ENCODE measurements at regions not wholly inside any gene's neighbourhood (a gene's known extent, or its start where the extent isn't known, plus 50 kb on each side); places are given as distances from the start of the nearest gene placed in this dataset.

DNA sequence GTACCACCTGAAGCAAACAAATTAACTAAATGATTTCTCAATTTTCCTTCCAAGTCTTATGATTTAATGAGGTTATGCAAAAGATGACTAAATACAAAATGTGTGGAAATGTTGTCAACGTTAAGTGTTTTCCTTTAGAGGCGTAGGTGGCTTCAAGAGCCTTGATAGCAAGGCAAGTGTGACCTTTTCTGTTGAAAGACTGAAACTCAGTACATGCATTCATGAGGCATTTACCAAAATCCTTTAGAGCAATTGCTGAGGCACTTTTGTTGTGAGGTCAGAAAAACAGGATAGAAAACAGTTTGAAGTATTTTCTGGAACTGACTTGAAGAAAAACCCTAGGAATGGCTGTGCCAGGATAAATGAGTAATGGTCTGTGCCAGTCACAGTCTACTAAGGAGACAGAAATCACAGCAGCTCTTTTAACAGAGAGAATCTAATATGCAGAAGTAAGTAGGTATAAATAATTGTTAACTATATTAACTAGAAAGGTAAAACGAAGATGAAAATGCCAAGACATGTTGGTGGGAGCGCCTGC, 326.5 kb upstream of the CDH20 start:
- TF ChIP-seq, protein P1, sequence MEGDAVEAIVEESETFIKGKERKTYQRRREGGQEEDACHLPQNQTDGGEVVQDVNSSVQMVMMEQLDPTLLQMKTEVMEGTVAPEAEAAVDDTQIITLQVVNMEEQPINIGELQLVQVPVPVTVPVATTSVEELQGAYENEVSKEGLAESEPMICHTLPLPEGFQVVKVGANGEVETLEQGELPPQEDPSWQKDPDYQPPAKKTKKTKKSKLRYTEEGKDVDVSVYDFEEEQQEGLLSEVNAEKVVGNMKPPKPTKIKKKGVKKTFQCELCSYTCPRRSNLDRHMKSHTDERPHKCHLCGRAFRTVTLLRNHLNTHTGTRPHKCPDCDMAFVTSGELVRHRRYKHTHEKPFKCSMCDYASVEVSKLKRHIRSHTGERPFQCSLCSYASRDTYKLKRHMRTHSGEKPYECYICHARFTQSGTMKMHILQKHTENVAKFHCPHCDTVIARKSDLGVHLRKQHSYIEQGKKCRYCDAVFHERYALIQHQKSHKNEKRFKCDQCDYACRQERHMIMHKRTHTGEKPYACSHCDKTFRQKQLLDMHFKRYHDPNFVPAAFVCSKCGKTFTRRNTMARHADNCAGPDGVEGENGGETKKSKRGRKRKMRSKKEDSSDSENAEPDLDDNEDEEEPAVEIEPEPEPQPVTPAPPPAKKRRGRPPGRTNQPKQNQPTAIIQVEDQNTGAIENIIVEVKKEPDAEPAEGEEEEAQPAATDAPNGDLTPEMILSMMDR (IDR thresholded peaks at IDR 0.05): no peak
- no peak for TF ChIP-seq POLR2A (IDR thresholded peaks at IDR 0.05)
- Histone ChIP-seq H3K27ac (no peak overlapping the region), H3K4me3 (no peak overlapping the region), H3K36me3 (no peaks in the 10 kb centered on the region), H3K27me3 (no peaks in the 10 kb centered on the region), H3K9me3 (no peaks in the 10 kb centered on the region), H3K4me1 (no peaks in the 10 kb centered on the region)
- no peak for DNase-seq

DNA sequence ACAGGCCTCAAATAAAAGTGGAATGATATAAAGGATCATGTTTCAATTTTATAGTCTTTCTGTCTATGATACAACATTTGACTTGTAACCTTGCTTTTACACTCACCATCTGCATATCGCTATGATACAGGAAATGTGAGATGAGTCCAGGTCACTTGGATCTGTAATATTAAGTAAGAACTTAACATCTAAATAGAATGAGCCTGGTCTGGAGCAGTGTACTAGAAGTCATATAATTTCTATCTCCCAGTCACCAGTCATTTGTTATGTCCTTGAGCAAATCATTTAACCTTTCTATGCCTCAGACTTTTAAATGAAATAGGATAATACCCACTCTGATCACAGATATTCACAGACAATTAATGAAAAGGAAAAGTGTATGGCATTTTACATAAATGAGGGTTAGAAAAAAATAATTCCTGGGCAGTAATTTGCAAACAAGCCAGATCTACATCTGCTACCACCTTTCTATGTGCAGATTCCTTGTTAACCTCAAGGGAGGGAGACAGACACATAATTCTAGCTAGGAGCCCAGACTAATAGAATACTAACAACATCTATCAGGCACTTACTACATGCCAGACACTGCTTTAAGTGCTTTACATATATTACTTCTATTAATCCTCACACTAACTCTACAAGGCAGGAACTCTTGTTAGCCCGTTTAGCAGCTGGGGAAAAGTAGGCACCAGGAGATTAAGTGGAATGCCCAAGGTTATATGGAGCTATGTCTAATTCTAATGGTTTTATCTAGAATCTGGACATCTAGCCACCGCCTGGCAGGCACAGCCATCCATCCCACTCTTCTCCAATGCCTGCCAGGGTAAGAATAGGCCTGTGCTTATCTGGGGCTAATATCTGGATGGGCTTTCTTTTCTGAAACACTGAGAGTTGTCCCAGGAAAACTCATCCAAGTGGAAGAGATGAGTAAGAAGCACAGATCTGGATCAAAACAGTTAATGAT, 313.6 kb upstream of the CDH20 start:
- no peaks in the 10 kb centered on the region for H3K9me3 ChIP-seq
- DNase-seq: no peak
- TF ChIP-seq POLR2A (IDR thresholded peaks at IDR 0.05): no peak
- TF ChIP-seq, protein P1 (IDR thresholded peaks at IDR 0.05): no peak
- H3K27me3 ChIP-seq: no peaks in the 10 kb centered on the region
- no peaks in the 10 kb centered on the region for H3K4me1 ChIP-seq
- no peak overlapping the region for H3K27ac ChIP-seq
- no peak overlapping the region for H3K4me3 ChIP-seq
- H3K36me3 ChIP-seq: no peaks in the 10 kb centered on the region

DNA sequence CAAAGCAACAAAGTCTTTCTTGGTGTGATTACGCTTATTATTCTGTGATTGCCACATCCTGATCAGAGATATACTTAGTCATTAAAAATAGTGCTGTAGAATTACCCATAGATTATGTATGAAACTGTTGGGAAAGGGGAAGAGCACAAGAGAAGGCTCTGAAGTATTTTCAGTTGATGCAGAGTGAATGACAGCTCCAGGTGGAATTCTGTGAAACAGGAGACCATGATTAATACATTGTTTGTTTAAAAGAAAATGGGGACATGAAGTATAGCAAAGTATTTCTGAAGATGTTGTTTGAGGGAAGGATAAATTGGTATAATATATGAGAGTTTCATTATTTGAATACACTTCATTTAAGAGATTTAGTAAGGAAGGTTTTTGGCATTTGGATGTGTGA, 307.6 kb upstream of the CDH20 start:
- no peaks in the 10 kb centered on the region for H3K27me3 ChIP-seq
- no peak overlapping the region for H3K4me3 ChIP-seq
- no peaks in the 10 kb centered on the region for H3K9me3 ChIP-seq
- no peak for TF ChIP-seq POLR2A (IDR thresholded peaks at IDR 0.05)
- H3K4me1 ChIP-seq: no peaks in the 10 kb centered on the region
- no peak overlapping the region for H3K27ac ChIP-seq
- H3K36me3 ChIP-seq: no peaks in the 10 kb centered on the region
- no peak for DNase-seq

DNA sequence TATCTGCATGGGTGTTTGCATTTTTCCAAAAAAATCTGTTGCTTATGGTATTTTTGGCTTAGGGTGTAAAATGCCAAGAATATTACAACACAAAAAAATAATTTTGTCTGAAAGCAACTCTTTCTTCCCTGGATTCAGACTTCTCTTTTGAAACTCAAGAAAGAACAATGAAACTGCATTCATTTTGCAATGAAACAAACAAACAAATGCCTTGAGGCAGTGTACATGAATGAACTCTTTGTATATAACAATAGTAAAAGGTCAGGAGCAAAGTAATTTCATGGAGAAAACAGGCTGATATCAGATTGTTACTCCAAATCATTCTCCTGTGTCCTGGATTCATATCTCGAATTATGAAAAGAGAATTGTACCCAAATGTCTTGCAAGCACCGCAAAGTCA, 301.6 kb upstream of the CDH20 start:
- DNase-seq: no peak
- H3K4me1 ChIP-seq: no peaks in the 10 kb centered on the region
- no peak overlapping the region for H3K4me3 ChIP-seq
- no peaks in the 10 kb centered on the region for H3K36me3 ChIP-seq
- H3K9me3 ChIP-seq: no peaks in the 10 kb centered on the region
- no peaks in the 10 kb centered on the region for H3K27me3 ChIP-seq
- H3K27ac ChIP-seq: no peak overlapping the region
- TF ChIP-seq POLR2A (IDR thresholded peaks at IDR 0.05): no peak
- TF ChIP-seq, protein P1 (IDR thresholded peaks at IDR 0.05): no peak

DNA sequence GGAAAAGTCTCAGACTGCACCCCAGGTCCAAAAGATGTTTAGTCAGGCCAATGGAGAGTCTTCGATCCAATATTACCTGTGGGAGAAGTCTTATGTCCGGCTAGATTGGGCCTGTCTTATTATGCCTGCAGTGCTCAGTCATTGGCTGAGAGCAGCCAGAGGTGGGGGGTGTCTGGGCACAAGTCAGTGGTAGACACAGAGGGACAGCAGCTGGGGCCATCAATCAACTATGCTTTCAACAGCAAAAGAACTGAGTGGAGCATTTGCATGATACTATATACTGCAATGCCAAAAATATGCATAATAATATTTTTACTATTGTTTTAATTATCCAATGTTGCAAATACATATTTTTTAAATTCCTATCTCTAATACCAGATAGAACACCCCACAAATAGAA, 298.6 kb upstream of the CDH20 start:
- TF ChIP-seq POLR2A (IDR thresholded peaks at IDR 0.05): no peak
- TF ChIP-seq, protein P1 (IDR thresholded peaks at IDR 0.05): no peak
- Histone ChIP-seq H3K9me3 (no peaks in the 10 kb centered on the region), H3K27me3 (no peaks in the 10 kb centered on the region), H3K4me1 (no peaks in the 10 kb centered on the region), H3K27ac (no peak overlapping the region), H3K36me3 (no peaks in the 10 kb centered on the region), H3K4me3 (no peak overlapping the region)
- no peak for DNase-seq

DNA sequence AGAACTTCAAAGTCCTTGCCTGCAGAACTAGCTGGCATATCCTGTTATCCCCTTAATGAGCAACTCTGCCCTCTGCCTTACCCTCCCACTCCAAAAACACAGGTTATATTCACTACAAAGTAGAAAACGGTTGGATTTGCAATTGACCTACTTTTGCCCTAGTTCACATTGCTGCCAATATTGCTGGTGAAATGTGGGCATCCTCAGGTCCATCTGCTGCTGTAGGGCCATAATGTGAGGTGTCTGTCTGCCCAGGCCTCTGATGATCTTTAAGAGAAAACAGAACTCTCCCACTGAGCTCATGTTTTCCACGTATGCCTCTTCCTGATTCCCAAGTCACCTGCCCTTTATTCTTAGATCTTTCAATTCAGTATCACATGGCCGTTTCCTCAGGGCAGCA, 294.0 kb upstream of the CDH20 start:
- no peak for DNase-seq
- Histone ChIP-seq H3K4me1 (no peaks in the 10 kb centered on the region), H3K4me3 (no peak overlapping the region), H3K36me3 (no peaks in the 10 kb centered on the region), H3K27me3 (no peaks in the 10 kb centered on the region), H3K27ac (no peak overlapping the region), H3K9me3 (no peaks in the 10 kb centered on the region)
- TF ChIP-seq POLR2A (IDR thresholded peaks at IDR 0.05): no peak
- TF ChIP-seq, protein P1 (IDR thresholded peaks at IDR 0.05): no peak

Measured in Peyer's patch (tissue), 4 donors.